ENCODE measurements at regions not wholly inside any gene's neighbourhood (a gene's known extent, or its start where the extent isn't known, plus 50 kb on each side); places are given as distances from the start of the nearest gene placed in this dataset.

DNA sequence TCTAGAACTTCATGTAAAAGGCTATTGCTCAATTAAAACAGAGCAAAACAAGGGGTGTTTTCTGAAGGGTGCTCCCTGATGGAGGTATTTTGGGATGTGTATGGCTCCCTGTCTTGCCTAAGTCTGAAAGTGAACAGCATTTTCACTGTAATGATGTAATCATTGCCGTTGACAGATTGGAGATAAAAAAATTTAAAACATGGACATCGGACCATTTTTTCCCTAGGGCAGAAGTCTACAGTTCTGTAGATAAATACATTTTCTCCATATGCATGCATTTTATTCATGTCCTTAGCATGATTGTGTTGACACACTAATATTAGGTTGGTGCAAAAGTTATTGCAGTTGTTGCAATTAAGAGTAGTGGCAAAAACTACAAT, 85.1 kb upstream of the ATXN1 start:
- TF ChIP-seq, protein P1, sequence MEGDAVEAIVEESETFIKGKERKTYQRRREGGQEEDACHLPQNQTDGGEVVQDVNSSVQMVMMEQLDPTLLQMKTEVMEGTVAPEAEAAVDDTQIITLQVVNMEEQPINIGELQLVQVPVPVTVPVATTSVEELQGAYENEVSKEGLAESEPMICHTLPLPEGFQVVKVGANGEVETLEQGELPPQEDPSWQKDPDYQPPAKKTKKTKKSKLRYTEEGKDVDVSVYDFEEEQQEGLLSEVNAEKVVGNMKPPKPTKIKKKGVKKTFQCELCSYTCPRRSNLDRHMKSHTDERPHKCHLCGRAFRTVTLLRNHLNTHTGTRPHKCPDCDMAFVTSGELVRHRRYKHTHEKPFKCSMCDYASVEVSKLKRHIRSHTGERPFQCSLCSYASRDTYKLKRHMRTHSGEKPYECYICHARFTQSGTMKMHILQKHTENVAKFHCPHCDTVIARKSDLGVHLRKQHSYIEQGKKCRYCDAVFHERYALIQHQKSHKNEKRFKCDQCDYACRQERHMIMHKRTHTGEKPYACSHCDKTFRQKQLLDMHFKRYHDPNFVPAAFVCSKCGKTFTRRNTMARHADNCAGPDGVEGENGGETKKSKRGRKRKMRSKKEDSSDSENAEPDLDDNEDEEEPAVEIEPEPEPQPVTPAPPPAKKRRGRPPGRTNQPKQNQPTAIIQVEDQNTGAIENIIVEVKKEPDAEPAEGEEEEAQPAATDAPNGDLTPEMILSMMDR (IDR thresholded peaks at IDR 0.05; ENCODE audit: unreplicated experiment), result no peak
- H3K4me1 Mint-ChIP-seq (ENCODE audit: low read depth, unreplicated experiment), result peaks cover 26% of the 10 kb centered on the region
- H3K27me3 Mint-ChIP-seq (ENCODE audit: unreplicated experiment), result no peaks in the 10 kb centered on the region
- CTCF ChIA-PET, result no interaction called here
- no peaks in the 10 kb centered on the region for H3K9me3 Mint-ChIP-seq (ENCODE audit: low read depth, unreplicated experiment)
- DNase-seq, result no peak
- intact Hi-C loops (cut with micrococcal nuclease; ENCODE audit: unreplicated experiment), result loop anchor here (10.0 kb wide), 1 partner anchor 118 kb away; no protein-coding TSS in a partner anchor
- no peak overlapping the region for H3K27ac Mint-ChIP-seq (ENCODE audit: unreplicated experiment)
- no peak overlapping the region for H3K4me3 Mint-ChIP-seq (ENCODE audit: low read depth, unreplicated experiment)
- no peaks in the 10 kb centered on the region for H3K36me3 Mint-ChIP-seq (ENCODE audit: insufficient read depth, unreplicated experiment)
- BruUV-seq (replicated peaks), result no TSS peak

DNA sequence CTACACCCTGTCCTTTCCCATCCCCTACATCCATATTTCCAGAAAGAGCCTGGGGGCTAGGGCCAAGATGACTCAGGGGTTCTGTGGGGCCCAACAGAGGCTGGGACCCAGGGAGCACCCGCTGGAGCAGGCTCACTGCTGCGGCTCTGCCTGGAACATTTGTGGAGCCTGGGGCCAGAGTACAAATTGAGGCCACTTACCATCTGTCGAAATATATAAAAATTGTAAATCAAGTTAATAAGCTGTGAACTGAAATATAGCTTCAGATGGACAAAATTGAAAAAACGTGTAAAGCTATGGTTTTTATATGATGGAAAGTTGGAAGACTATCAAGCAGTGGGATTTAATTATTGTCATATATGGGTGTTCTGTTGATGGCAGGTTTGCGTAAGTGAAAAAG, 82.9 kb upstream of the ATXN1 start:
- no peaks in the 10 kb centered on the region for H3K9me3 Mint-ChIP-seq (ENCODE audit: low read depth, unreplicated experiment)
- no peak overlapping the region for H3K4me3 Mint-ChIP-seq (ENCODE audit: low read depth, unreplicated experiment)
- TF ChIP-seq, protein P1 (IDR thresholded peaks at IDR 0.05; ENCODE audit: unreplicated experiment), result no peak
- DNase-seq, result no peak
- no peak overlapping the region for H3K27ac Mint-ChIP-seq (ENCODE audit: unreplicated experiment)
- H3K4me1 Mint-ChIP-seq (ENCODE audit: low read depth, unreplicated experiment), result peaks cover 29% of the 10 kb centered on the region
- CTCF ChIA-PET, result no interaction called here
- no peaks in the 10 kb centered on the region for H3K36me3 Mint-ChIP-seq (ENCODE audit: insufficient read depth, unreplicated experiment)
- no TSS peak for BruUV-seq (replicated peaks)
- intact Hi-C loops (cut with micrococcal nuclease; ENCODE audit: unreplicated experiment), result loop anchor here (5.0 to 10.0 kb wide), 2 partner anchors 77 to 121 kb away; no protein-coding TSS in a partner anchor
- H3K27me3 Mint-ChIP-seq (ENCODE audit: unreplicated experiment), result no peaks in the 10 kb centered on the region

DNA sequence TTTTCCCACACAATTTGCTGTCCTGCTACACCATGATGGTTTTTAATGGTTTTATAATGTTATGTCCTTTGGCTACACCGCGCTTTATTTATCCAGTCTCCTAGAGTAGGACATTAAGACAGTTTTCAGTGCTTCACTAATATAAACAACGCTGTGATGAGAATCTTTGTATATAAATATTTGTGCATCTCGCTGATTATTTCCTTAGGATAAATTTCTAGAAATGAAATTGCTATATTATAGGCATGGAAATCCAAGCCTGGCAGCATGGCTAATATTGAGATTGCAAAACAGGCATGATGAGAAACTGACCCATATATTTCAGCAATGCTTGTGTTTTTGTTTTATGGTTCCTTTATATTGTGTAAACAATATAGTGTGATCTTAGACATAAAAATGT, 81.4 kb upstream of the ATXN1 start:
- intact Hi-C loops (cut with micrococcal nuclease; ENCODE audit: unreplicated experiment), result loop anchor here (5.0 to 10.0 kb wide), 2 partner anchors 75 to 122 kb away; no protein-coding TSS in a partner anchor
- Mint-ChIP-seq H3K27me3 (ENCODE audit: unreplicated experiment) (no peaks in the 10 kb centered on the region), H3K9me3 (ENCODE audit: low read depth, unreplicated experiment) (no peaks in the 10 kb centered on the region), H3K4me1 (ENCODE audit: low read depth, unreplicated experiment) (peaks cover 24% of the 10 kb centered on the region), H3K27ac (ENCODE audit: unreplicated experiment) (no peak overlapping the region), H3K4me3 (ENCODE audit: low read depth, unreplicated experiment) (no peak overlapping the region), H3K36me3 (ENCODE audit: insufficient read depth, unreplicated experiment) (no peaks in the 10 kb centered on the region)
- TF ChIP-seq, protein P1 (IDR thresholded peaks at IDR 0.05; ENCODE audit: unreplicated experiment), result no peak
- CTCF ChIA-PET, result no interaction called here
- BruUV-seq (replicated peaks), result no TSS peak
- DNase-seq, result no peak

- no TSS peak for BruUV-seq (replicated peaks)
- intact Hi-C loops (cut with micrococcal nuclease; ENCODE audit: unreplicated experiment), result loop anchor here (5.0 to 10.0 kb wide), 2 partner anchors 74 to 124 kb away; no protein-coding TSS in a partner anchor
- H3K4me1 Mint-ChIP-seq (ENCODE audit: low read depth, unreplicated experiment), result peaks cover 24% of the 10 kb centered on the region
- no peaks in the 10 kb centered on the region for H3K9me3 Mint-ChIP-seq (ENCODE audit: low read depth, unreplicated experiment)
- no peaks in the 10 kb centered on the region for H3K36me3 Mint-ChIP-seq (ENCODE audit: insufficient read depth, unreplicated experiment)
- TF ChIP-seq, protein P1 (IDR thresholded peaks at IDR 0.05; ENCODE audit: unreplicated experiment), result no peak
- CTCF ChIA-PET, result interaction anchor here (0.6 to 1.4 kb wide), 2 partner anchors 36 to 1228 kb away, joined by 3 read pairs; no protein-coding TSS in a partner anchor
- DNase-seq, result peak; percentile 18
- H3K27me3 Mint-ChIP-seq (ENCODE audit: unreplicated experiment), result no peaks in the 10 kb centered on the region
- H3K27ac Mint-ChIP-seq (ENCODE audit: unreplicated experiment), result peak overlapping the region; percentile 93
- H3K4me3 Mint-ChIP-seq (ENCODE audit: low read depth, unreplicated experiment), result peak overlapping the region; percentile 58
Measured at GRCh38 chr6:16841241-16841640, 80.0 kb upstream of the ATXN1 start.

All from Calu3 (cell line).